ENCODE measurements at regions not wholly inside any gene's neighbourhood (a gene's known extent, or its start where the extent isn't known, plus 50 kb on each side); places are given as distances from the start of the nearest gene placed in this dataset.
"Not testable (repeated sequence)": the region's sequence is repeated elsewhere in the genome, so short reads cannot be mapped to it uniquely, and the experiment has no call there.

- no peak for DNase-seq
These were observed 219.5 kb upstream of the LRTM1 start for GRCh38 chr3:55147406-55147805.

- no peak for DNase-seq
These were observed 218.4 kb upstream of the LRTM1 start for GRCh38 chr3:55146216-55146615.

- no peak for DNase-seq
These were observed 216.3 kb upstream of the LRTM1 start for GRCh38 chr3:55144015-55144673.

- no peak for DNase-seq
These were observed 215.5 kb upstream of the LRTM1 start for GRCh38 chr3:55143336-55143735.

GRCh38 chr3:55136291-55136690 lies 208.4 kb upstream of the LRTM1 start:
- DNase-seq: not testable (repeated sequence)

GRCh38 chr3:55128225-55128823 lies 200.5 kb upstream of the LRTM1 start:
- no peak for DNase-seq

GRCh38 chr3:55127565-55127964 lies 199.7 kb upstream of the LRTM1 start:
- no peak for DNase-seq

- DNase-seq: no peak
These were observed 196.5 kb upstream of the LRTM1 start for GRCh38 chr3:55124371-55124770.
